D341Med (cell line): ENCODE measurements at regions not wholly inside any gene's neighbourhood (a gene's known extent, or its start where the extent isn't known, plus 50 kb on each side); places are given as distances from the start of the nearest gene placed in this dataset.
"Not testable (repeated sequence)": the region's sequence is repeated elsewhere in the genome, so short reads cannot be mapped to it uniquely, and the experiment has no call there.

ENCODE experiments used
- DNase-seq: peaks from one replicate; pipeline ENCODE4 v3.0.0; 2012; ENCODE audit warnings: low spot score

- no peak for DNase-seq
Measured at GRCh38 chr12:58727521-58727920, 192.8 kb downstream of the LRIG3 start.

DNA sequence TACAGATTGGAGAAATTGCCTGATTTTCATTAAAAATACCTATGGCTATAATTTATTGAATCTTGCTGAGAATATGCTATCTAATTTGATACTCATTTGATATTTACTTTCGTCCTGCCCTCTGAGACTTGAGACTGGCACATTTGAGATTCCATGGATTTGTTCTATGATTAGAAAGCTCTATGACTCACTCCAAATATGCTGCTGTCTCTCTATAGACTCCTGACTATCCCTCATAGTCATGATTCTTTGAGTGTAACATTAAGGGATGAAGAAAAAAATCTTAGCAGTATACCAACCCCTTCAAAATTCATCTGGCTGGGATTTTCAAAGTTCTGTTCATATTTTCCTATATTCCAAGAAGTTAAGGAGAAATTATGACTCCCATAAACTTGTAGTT is 191.9 kb downstream of the LRIG3 start:
- no peak for DNase-seq

GRCh38 chr12:58731096-58731495 is 189.2 kb downstream of the LRIG3 start:
- no peak for DNase-seq

DNA sequence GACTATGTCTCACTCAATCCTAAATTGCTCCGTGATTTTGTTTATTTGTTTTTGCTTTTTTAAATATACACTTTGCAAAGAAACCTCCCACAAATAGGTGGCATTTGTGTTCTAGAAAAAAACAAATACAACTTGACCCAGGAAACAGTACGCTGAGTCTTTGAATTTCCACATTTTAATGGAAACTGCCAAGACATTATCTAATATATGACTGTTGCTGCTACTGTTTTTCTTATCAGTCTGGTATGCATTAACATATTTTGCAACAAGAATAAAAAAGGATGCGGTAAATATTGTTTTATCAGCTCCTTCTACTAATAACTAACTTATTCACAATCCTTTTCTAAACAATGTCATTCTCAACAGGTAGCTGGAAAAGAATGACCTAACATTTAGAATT is 187.4 kb downstream of the LRIG3 start:
- DNase-seq: no peak

GRCh38 chr12:58741226-58741625 is 179.1 kb downstream of the LRIG3 start:
- DNase-seq: no peak

GRCh38 chr12:58745348-58746125 is 174.8 kb downstream of the LRIG3 start:
- no peak for DNase-seq

- no peak for DNase-seq
Measured at GRCh38 chr12:58747533-58747932, 172.8 kb downstream of the LRIG3 start.

DNA sequence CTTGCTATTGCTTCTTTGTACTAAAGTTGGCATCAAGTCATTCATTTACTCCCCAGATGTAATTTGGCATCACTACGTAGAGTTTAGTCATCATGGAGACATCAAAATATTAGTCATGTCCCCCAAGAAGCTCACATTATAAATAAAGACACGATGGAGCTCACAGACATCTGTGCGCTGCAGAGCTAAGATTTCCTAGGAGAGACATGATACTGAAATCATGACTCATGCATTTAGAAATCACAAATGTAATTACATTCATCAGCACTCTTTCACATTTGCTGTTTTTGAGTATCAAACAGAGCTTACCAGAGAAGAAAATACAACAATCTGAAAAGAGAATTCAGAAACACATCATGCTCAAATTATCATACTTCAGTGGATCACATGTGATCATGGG is 169.8 kb downstream of the LRIG3 start:
- DNase-seq: no peak

- no peak for DNase-seq
Measured at GRCh38 chr12:58757422-58757821, 162.9 kb downstream of the LRIG3 start.

DNA sequence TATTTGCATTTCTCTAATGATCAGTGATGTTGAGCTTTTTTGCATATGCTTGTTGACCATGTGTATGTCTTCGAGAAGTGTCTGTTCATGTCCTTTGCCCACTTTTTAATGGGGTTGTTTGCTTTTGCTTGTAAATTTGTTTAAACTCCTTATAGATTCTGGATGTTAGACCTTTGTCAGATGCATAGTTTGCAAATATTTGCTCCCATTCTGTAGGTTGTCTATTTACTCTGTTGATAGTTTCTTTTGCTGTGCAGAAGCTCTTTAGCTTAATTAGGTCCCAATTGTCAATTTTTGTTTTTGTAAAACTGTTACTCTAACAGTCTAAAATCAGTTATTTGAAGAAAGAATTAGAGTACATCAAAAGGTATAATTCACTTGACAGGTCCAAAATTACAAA is 160.6 kb downstream of the LRIG3 start:
- DNase-seq: not testable (repeated sequence)

DNA sequence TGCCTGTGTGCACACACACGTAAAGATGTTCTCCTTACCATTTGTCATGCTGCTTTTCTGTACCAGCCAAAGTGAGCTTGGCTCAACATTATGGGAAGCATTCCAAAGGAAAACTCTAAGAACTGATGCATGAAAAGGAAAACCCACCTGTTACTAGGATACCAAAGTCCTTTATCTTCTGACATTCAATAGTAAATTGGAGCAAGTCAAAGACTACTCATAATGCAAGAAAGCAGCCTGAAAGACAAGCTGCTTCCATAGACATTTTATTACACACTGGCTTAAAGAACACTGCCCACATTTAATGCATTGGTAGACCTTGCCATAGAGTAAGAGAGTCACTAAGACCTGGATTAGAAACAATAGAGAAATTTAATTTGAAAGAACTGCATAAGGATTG is 159.0 kb downstream of the LRIG3 start:
- DNase-seq: no peak

GRCh38 chr12:58764100-58764953 is 156.0 kb downstream of the LRIG3 start:
- no peak for DNase-seq

GRCh38 chr12:58765076-58765475 is 155.2 kb downstream of the LRIG3 start:
- DNase-seq: no peak

DNA sequence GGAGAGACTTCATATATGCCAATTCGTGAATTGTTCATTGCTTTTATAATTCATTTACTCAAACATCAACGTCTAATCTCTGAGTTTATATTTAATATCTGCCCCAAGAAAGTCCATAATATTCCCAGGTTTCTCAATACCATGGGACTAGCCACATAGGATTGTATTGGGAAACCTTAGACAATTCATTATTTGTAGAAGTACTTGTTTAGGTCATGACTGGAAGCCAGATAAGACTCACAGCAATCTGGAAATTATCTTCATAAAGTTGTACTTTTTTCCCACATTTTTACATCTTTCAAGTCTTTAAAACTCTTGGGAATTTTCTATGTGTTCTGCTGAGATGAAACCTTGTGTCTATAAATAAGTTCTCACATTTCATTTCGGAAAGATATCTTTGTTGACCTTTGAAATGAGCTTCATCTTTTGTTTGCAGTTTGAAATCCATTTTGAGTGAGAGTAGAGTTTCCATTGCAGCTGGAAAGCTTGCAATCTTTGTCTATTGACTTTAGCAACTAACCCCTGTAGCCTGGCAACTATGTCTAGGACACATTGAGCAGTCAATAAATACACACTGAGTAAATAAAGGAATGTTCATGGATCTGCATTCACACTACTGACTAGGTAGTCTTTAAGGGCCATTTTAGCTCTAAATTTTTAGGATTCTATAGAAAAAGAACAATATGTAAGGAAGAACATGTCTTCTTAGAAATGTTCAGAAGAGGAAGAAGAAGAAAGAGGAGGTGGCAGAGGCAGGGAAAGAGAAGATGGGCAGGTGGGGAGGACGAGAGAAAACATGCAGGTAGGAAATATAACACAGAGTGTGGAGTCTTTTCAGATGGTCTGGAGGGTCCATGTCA is 154.4 kb downstream of the LRIG3 start:
- DNase-seq: no peak

DNA sequence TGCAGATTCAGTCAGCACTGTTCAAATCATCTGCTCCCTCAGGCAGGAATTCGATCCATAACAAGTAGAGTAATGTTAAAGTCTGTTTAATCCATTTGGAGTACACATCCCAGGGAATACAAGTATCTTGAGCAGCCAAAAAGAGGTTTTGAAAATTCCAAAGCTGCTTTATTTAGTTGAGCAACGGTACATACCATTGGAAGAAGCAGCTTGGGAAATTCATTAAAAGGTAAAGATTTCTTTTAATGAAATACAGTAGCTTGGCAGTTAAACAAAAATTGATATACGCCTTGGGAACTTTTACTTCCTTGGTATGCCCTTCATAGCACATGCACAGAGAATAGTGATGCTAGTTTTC is 153.8 kb downstream of the LRIG3 start:
- DNase-seq: no peak

DNA sequence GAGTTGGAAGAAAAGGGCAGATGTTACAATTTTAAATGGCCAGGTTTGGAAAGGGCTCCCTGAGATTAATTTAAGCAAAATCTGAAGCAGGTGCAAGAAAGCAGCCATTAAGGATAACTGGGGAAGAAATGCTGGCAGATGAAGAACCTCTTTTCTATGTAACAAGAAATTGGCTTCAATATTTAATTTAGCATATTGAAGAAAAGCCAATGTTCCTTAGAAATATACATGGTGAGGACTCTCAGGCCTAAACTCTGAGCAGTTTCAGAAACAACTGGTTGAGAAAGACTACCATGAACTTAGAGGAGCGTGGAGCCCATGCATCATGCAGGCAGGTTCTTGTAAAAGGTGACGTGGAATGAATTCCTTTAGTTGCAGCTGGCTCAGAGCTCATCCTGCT is 152.8 kb downstream of the LRIG3 start:
- no peak for DNase-seq

DNA sequence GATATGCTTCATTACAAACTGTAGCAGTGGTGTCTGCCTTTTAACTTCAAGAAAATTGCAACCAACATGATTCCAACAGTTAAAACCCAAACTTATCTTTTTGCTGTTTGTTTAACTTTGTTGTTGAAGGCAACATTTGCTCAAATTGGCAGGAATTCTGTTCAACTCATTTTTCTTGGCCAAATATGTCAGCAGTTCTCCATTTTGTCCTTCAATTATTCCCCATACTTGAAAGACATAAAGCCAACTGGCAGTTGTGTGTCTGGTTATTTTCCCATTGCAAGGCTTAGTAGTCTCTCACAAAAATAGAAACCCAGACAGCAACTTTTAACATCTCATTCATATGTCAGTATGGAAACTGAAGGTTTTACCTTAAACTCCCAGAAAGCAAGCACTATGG is 146.3 kb downstream of the LRIG3 start:
- DNase-seq: no peak

DNA sequence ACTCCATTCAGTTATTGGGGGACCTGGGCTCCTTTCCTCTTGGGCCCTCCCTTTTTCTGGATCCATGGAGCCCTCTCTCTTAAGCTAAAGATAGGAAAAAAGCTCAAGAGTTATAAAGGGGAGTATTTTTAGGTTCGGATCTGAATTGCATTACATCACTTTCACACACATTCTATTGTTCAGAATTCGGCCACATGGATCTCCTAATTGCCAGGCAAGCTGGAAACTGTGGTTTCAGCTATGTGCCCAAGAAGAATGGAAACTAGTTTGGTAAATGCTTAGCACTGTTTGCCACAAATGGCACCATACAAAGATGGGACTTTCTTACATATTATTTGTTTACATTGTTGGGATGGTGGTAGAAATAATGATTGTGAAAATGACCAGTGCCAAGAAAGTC is 145.6 kb downstream of the LRIG3 start:
- no peak for DNase-seq

DNA sequence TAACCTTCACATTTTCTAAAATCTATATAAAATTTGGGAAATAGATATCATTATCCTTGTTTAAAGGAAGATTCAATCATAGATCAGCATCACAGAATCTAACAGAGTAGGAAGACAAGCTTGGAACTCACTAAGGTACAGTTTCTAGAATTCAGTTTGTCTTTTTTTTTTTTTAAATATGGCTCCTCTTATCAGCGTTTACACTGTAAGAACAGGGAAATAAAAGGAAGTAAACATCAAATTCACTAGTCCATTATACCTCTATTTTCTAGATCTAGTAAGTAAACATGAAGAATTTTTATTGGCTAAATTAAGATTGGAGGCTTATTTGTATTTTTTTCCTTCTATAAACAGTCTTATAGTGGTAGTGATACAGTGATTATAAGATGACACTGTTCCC is 144.9 kb downstream of the LRIG3 start:
- DNase-seq: no peak

GRCh38 chr12:58776144-58776543 is 144.2 kb downstream of the LRIG3 start:
- no peak for DNase-seq

- DNase-seq: no peak
Measured at GRCh38 chr12:58777815-58778214, 142.5 kb downstream of the LRIG3 start.

DNA sequence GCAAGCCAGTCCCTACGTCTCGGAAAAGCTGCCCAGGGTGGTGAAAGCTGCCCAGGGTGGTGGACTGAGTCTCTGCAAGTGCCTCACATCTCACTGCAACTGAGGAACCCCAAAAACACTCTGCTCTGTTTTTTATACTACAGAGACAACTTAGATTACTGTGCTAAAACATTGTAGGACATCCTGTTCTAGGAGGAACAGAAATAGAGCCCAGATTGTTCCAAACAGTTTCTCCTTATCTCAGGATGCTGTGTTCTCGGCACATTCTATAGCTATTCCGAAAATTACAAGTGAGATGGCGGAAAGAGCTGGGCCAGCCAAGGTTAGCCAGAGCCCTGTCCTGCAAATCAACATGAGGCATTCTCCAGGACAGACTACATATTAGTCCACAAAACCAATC is 138.7 kb downstream of the LRIG3 start:
- no peak for DNase-seq
